Anterior cingulate cortex (tissue), 58 donors: ENCODE measurements at regions not wholly inside any gene's neighbourhood (a gene's known extent, or its start where the extent isn't known, plus 50 kb on each side); places are given as distances from the start of the nearest gene placed in this dataset.
"Not testable (repeated sequence)": the region's sequence is repeated elsewhere in the genome, so short reads cannot be mapped to it uniquely, and the experiment has no call there.

ENCODE experiments used
- DNase-seq, 58 donors: peaks; one replicate each; lab custom pipeline; 2025; lab: John Stamatoyannopoulos, UW

GRCh38 chr4:177171588-177171987, 138.1 kb upstream of the NEIL3 start:
- no peak for DNase-seq

- DNase-seq: no peak
Measured at GRCh38 chr4:177175473-177175872, 134.2 kb upstream of the NEIL3 start.

- DNase-seq: no peak
Measured at GRCh38 chr4:177177541-177178081, 132.1 kb upstream of the NEIL3 start.

- no peak for DNase-seq
Measured at GRCh38 chr4:177178246-177178645, 131.4 kb upstream of the NEIL3 start.

DNA sequence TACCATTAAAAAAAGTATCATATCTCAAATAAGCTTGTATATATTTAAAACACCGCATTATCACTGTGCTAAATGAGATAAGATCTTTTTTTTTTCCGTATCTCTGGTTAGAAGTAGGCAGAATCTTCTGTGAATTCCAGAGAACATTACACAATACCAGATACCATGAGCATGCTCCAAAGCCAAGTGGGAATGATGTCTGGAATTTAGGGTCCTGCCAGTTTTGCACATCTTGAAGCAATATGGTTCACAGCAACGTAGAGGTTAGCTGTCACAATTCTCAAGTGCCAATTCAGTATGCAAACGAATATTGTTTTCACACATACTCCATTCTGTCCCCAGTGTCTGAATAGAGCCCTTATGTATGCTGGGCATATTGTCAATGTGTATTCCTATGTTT, 127.5 kb upstream of the NEIL3 start:
- DNase-seq: no peak

- no peak for DNase-seq
Measured at GRCh38 chr4:177182728-177183127, 126.9 kb upstream of the NEIL3 start.

GRCh38 chr4:177185151-177185550, 124.5 kb upstream of the NEIL3 start:
- DNase-seq: no peak

DNA sequence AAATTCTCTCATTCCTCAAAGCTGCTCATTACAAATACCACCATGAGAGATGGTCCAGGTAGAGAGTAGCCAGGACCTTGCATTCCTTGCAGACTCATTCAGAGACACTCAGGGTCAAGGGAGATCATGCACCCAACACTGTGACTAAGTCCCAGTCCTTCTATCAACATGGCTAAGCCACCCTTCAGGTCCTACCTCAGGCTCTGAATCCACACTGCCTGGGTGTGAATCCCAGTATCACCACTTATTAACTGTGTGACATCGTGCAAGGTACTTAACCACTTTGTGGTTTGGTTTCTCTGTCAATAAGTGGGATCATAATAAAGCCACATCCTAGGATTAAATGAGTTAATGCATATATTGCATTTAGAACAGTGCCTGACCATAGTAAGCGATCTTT, 124.1 kb upstream of the NEIL3 start:
- DNase-seq: no peak

- no peak for DNase-seq
Measured at GRCh38 chr4:177187371-177187770, 122.3 kb upstream of the NEIL3 start.

GRCh38 chr4:177190995-177191580, 118.6 kb upstream of the NEIL3 start:
- no peak for DNase-seq

GRCh38 chr4:177191586-177191985, 118.1 kb upstream of the NEIL3 start:
- DNase-seq: no peak

DNA sequence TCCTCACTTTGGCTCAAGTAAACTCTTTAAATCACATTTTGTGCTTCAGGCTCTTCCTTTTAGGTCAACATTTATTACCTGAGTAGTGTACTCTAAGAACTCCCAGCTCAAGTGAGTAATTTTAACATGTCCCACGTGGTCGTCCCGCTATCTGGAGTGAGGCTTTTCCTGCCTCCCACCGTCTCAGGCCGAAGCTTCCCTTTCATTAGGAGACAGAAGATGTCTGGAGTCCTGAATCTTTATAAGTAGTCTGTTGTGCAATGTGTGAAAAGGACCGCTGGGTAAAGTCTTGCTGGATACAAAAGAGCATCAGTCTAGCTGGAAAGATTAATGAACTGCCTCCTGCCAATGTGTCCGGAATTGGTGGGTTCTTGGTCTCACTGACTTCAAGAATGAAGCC, 117.7 kb upstream of the NEIL3 start:
- no peak for DNase-seq

- not testable (repeated sequence) for DNase-seq
Measured at GRCh38 chr4:177193024-177193715, 116.5 kb upstream of the NEIL3 start.

DNA sequence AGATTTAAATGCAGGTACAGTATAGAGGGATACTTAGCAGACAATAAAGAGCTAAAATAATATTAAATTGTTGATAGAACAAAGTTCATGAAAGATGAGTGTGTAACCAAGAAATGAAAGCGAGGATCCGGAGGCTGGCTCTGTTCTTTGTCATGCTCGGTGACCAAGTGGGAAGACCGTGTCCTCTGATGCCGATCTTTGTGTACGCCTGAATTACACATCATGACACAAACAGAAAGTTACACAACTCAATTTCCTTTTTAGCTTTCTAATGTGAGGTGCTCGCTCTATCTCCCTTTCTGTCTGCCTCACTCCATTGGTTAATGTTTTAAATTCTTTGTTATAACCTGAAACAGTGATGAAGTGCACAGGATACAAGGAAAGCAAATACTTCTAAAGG, 114.8 kb upstream of the NEIL3 start:
- no peak for DNase-seq

GRCh38 chr4:177196615-177197014, 113.1 kb upstream of the NEIL3 start:
- no peak for DNase-seq

DNA sequence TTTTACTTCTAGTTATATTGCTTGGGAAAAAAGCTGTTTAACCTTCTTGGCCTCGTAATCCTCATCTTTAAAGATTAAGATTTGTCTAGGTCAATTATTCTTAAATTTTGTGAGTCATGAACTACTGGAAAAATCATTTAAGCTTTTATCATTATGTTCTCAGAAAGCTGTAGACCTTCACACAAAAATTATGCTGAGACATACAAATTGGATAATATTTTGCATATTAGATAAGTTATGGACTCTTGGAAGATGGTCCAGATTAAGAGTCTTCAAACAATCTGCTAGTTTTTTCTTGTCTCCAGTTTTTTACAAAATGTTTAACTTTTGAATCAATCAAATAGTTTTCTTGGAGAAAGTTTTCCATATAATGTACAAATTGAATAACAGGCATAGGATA, 108.1 kb upstream of the NEIL3 start:
- no peak for DNase-seq

GRCh38 chr4:177204126-177204525, 105.5 kb upstream of the NEIL3 start:
- no peak for DNase-seq

DNA sequence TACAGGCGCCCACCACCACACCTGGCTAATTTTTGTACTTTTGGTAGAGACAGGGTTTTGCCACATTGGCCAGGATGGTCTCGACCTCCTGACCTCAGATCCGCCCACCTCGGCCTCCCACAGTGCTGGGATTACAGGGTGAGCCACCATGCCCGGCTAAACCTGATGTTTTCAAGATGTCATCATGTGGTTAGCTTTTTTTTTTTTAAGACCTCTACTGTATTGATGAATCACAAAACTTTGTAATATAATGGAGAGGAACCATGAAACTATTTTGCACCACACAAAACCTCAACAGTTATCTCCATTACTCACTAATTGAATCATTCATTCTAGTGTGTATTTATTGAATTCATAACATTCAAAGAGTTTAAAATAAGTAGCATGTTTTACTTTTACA, 94.7 kb upstream of the NEIL3 start:
- DNase-seq: no peak

- DNase-seq: no peak
Measured at GRCh38 chr4:177220376-177220775, 89.3 kb upstream of the NEIL3 start.

- no peak for DNase-seq
Measured at GRCh38 chr4:177222781-177223180, 86.9 kb upstream of the NEIL3 start.

DNA sequence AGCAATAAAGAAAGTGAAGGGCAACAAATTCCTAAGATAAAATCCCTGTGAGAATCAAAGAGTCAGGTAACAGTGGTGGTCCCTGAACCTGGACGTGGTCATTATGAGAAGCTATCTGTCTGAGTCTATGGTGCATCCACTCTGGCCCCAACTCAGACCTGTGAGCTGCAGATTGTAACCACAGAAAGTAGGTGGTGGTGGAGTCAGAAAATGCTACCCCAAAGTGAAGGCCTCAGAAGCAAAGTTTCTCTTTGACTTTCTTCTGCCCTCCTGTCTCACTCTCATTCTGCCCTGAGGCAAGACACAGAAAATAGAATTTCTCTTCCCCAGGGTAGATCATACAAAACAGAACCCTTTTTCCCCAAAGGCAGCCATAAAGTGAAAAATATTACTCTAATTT, 84.1 kb upstream of the NEIL3 start:
- DNase-seq: no peak

- no peak for DNase-seq
Measured at GRCh38 chr4:177227636-177228035, 82.0 kb upstream of the NEIL3 start.
